IMR-90 (cell line): ENCODE measurements at regions not wholly inside any gene's neighbourhood (a gene's known extent, or its start where the extent isn't known, plus 50 kb on each side); places are given as distances from the start of the nearest gene placed in this dataset.
A peak's percentile ranks its signal among the peaks of the same experiment; 100 is the strongest.

Experiments
- ATAC-seq: fragments of 200-7000 bp; cut with Tn5 transposase; 2 replicates; pipeline ENCODE4 v1.9.1; 2020; ENCODE audit warnings: low read depth, mild to moderate bottlenecking, moderate library complexity
- BruUV-seq: library from RNA; stranded (reverse); fragments of 400-500 nt; replicated peaks from 2 replicates; lab custom pipeline; 2021; lab: Mats Ljungman, UMichigan
- CTCF ChIA-PET: fragments of 300-600 bp; formaldehyde crosslinking; extraction: SDS; loops from one replicate; lab custom pipeline; 2021; ENCODE audit warnings: antibody characterized with exemption; lab: Yijun Ruan, JAX
- POLR2A ChIA-PET: fragments of 300-600 bp; sonication (Branson Sonifier 250); formaldehyde crosslinking; loops from one replicate; lab custom pipeline; 2022; ENCODE audit warnings: antibody characterized with exemption; ENCODE audit not compliant: unreplicated experiment; lab: Charles Lee
- DNase-seq: peaks from one replicate; pipeline ENCODE4 v3.0.0; 2013
- H2AFZ ChIP-seq: replicated peaks from 2 replicates; pipeline ENCODE3; 2013; ENCODE audit warnings: low read length, mild to moderate bottlenecking; ENCODE audit not compliant: poor library complexity
- H2AK5ac ChIP-seq: 2 replicates; pipeline ENCODE4 v1.6.1; 2013; ENCODE audit warnings: low read depth, low read length, inconsistent platforms
- H2AK9ac ChIP-seq: replicated peaks from 2 replicates; pipeline ENCODE3; 2013; ENCODE audit warnings: mild to moderate bottlenecking, low read depth, low read length, moderate library complexity; ENCODE audit not compliant: poor library complexity
- H2BK120ac ChIP-seq: 2 replicates; pipeline ENCODE4 v1.6.1; 2013; ENCODE audit warnings: low read depth, low read length, inconsistent platforms
- H2BK15ac ChIP-seq: 3 replicates; pipeline ENCODE4 v1.6.1; 2013; ENCODE audit warnings: low read depth, low read length, inconsistent platforms
- H2BK20ac ChIP-seq: 2 replicates; pipeline ENCODE4 v1.6.1; 2013; ENCODE audit warnings: low read depth, mild to moderate bottlenecking, inconsistent platforms, low read length, moderate library complexity
- H2BK5ac ChIP-seq: 2 replicates; pipeline ENCODE4 v1.6.1; 2013; ENCODE audit warnings: mild to moderate bottlenecking, low read depth, low read length, inconsistent platforms; ENCODE audit not compliant: poor library complexity, severe bottlenecking
- H3K14ac ChIP-seq: replicated peaks from 2 replicates; pipeline ENCODE4 v1.6.1; 2013; ENCODE audit warnings: low read depth, low read length, inconsistent platforms
- H3K18ac ChIP-seq: 2 replicates; pipeline ENCODE4 v1.6.1; 2013; ENCODE audit warnings: low read depth, low read length, control low read depth
- H3K23ac ChIP-seq: 2 replicates; pipeline ENCODE4 v1.6.1; 2013; ENCODE audit warnings: low read depth, low read length, inconsistent platforms
- H3K27ac ChIP-seq: 2 replicates; pipeline ENCODE4 v1.5.1; 2013; ENCODE audit warnings: mild to moderate bottlenecking, control low read depth, low read length; ENCODE audit not compliant: insufficient read depth
- H3K27me3 ChIP-seq: 2 replicates; pipeline ENCODE4 v1.6.1; 2013; ENCODE audit warnings: low read length; ENCODE audit not compliant: control insufficient read depth, insufficient read depth
- H3K36me3 ChIP-seq: 2 replicates; pipeline ENCODE4 v1.6.1; 2013; ENCODE audit warnings: low read length, mixed read lengths; ENCODE audit not compliant: control insufficient read depth, insufficient read depth
- H3K4ac ChIP-seq: 2 replicates; pipeline ENCODE4 v1.6.1; 2013; ENCODE audit warnings: low read depth, low read length, inconsistent platforms
- H3K4me1 ChIP-seq: 2 replicates; pipeline ENCODE4 v1.6.1; 2013; ENCODE audit warnings: low read length, mixed read lengths; ENCODE audit not compliant: control insufficient read depth, insufficient read depth
- H3K4me2 ChIP-seq: 2 replicates; pipeline ENCODE4 v1.6.1; 2013; ENCODE audit warnings: low read depth, mild to moderate bottlenecking, control low read depth, low read length, moderate library complexity
- H3K4me3 ChIP-seq: 2 replicates; pipeline ENCODE4 v1.5.1; 2013; ENCODE audit warnings: low read depth, mild to moderate bottlenecking, control low read depth, low read length, moderate library complexity; ENCODE audit not compliant: insufficient read depth
- H3K56ac ChIP-seq: 2 replicates; pipeline ENCODE4 v1.6.1; 2013; ENCODE audit warnings: low read length, inconsistent platforms; ENCODE audit not compliant: insufficient read depth; ENCODE audit errors: extremely low read depth
- H3K79me1 ChIP-seq, 2 experiments: 2 replicates each; pipeline ENCODE4 v1.6.1; 2013; ENCODE audit warnings: low read length in 2 of 2, inconsistent platforms in 1 of 2, low read depth in 1 of 2
- H3K9ac ChIP-seq: 2 replicates; pipeline ENCODE4 v1.6.1; 2013; ENCODE audit warnings: low read depth, low read length, control low read depth
- H3K9me1 ChIP-seq: 2 replicates; pipeline ENCODE4 v1.6.1; 2013; ENCODE audit warnings: low read length, inconsistent platforms; ENCODE audit not compliant: insufficient read depth
- H3K9me3 ChIP-seq: 2 replicates; pipeline ENCODE4 v1.6.1; 2013; ENCODE audit warnings: low read length; ENCODE audit not compliant: control insufficient read depth, insufficient read depth
- H4K20me1 ChIP-seq: 2 replicates; pipeline ENCODE4 v1.6.1; 2013; ENCODE audit warnings: low read length, inconsistent platforms; ENCODE audit not compliant: insufficient read depth
- H4K5ac ChIP-seq: 2 replicates; pipeline ENCODE4 v1.6.1; 2013; ENCODE audit warnings: mild to moderate bottlenecking, low read depth, low read length, control low read depth
- H4K8ac ChIP-seq, 2 experiments: 2 replicates each; pipeline ENCODE4 v1.6.1; 2013; ENCODE audit warnings: low read depth in 2 of 2, low read length in 2 of 2, control low read depth in 1 of 2, inconsistent platforms in 1 of 2
- H4K91ac ChIP-seq: 2 replicates; pipeline ENCODE4 v1.6.1; 2013; ENCODE audit warnings: low read depth, low read length, inconsistent platforms; ENCODE audit not compliant: insufficient read depth
- NFE2L2 ChIP-seq: fragments of 150-350 bp; IDR thresholded peaks from 2 replicates; pipeline ENCODE4 v1.6.1; 2016; ENCODE audit warnings: low read depth, mild to moderate bottlenecking, low read length
- WGBS, 2 experiments: methylation state at CpG; one replicate each; pipeline versions ENCODE4 v1.1.5 to v1.1.7; 2013; ENCODE audit warnings: missing lambda C conversion rate in 2 of 2; ENCODE audit not compliant: insufficient read length in 1 of 2; ENCODE audit errors: extremely low coverage in 2 of 2; 5-methylcytosine and 5-hydroxymethylcytosine counted together
- dilution Hi-C: fragments of 300-500 bp; cut with HindIII; formaldehyde crosslinking; loops from one replicate; pipeline ENCODE4 v1.14.3; 2018; ENCODE audit warnings: low sequenced_read_pairs; ENCODE audit not compliant: unreplicated experiment
- in situ Hi-C: fragments of 300-500 bp; cut with MboI; formaldehyde crosslinking; loops from 3 replicates; pipeline ENCODE4 v1.14.3; 2019; ENCODE audit warnings: low sequenced_read_pairs, inconsistent platforms, mixed read lengths
- intact Hi-C: fragments of 100-400 bp; cut with micrococcal nuclease; formaldehyde crosslinking; loops from 2 replicates; pipeline ENCODE4 v1.10.0; 2022

- no peak overlapping the region for H3K18ac ChIP-seq
- no TSS peak for BruUV-seq
- no peak overlapping the region for H2BK15ac ChIP-seq
- peak overlapping the region; percentile 56 for H3K4me2 ChIP-seq
- ChIA-PET CTCF (no interaction called here), POLR2A (no interaction called here)
- H2BK20ac ChIP-seq: no peak overlapping the region
- H3K4me1 ChIP-seq: no peaks in the 10 kb centered on the region
- dilution Hi-C loops (no loop called here), in situ Hi-C loops (no loop called here), intact Hi-C loops (no loop called here)
- H3K79me1 ChIP-seq: no peaks in the 10 kb centered on the region
- peak overlapping the region; percentile 80 for H2AFZ ChIP-seq
- no peak overlapping the region; the same call in 1 of the 2 replicates for H3K4me3 ChIP-seq
- H2AK9ac ChIP-seq: no peak overlapping the region
- WGBS, 2 experiments: 3% methylated on average over 17 of the region's 41 CpGs; no CpG with 5 or more reads in 1 of the 2 experiments
- no peak overlapping the region for H3K23ac ChIP-seq
- H3K9me3 ChIP-seq: peaks cover 8% of the 10 kb centered on the region; the same call in 1 of the 2 replicates
- H4K5ac ChIP-seq: no peak overlapping the region
- no peak for DNase-seq
- H4K8ac ChIP-seq: 0 out of 4 replicates have a peak overlapping the region, but pooled peaks of 1 of the 2 experiments have one; percentile 33
- ATAC-seq: peak; percentile 21; the same call in 1 of the 2 replicates
- H3K27ac ChIP-seq: no peak overlapping the region
- H2BK5ac ChIP-seq: no peak overlapping the region
- H2AK5ac ChIP-seq: no peak overlapping the region
- TF ChIP-seq NFE2L2: no peak
- no peak overlapping the region for H3K56ac ChIP-seq
- H3K27me3 ChIP-seq: peaks cover 4% of the 10 kb centered on the region
- H3K9me1 ChIP-seq: no peaks in the 10 kb centered on the region
- H3K14ac ChIP-seq: no peak overlapping the region
- no peaks in the 10 kb centered on the region for H3K36me3 ChIP-seq
- H3K9ac ChIP-seq: no peak overlapping the region
- H2BK120ac ChIP-seq: no peak overlapping the region
- no peak overlapping the region for H3K4ac ChIP-seq
- no peaks in the 10 kb centered on the region for H4K20me1 ChIP-seq
- no peak overlapping the region for H4K91ac ChIP-seq
Observed at GRCh38 chrX:437661-438390, 51.1 kb upstream of the PPP2R3B start.
